Ishikawa (cell line): ENCODE measurements at regions not wholly inside any gene's neighbourhood (a gene's known extent, or its start where the extent isn't known, plus 50 kb on each side); places are given as distances from the start of the nearest gene placed in this dataset.

Experiments
- CEBPB ChIP-seq: IDR thresholded peaks from 2 replicates; pipeline ENCODE4 v1.6.1; 2012
- CREB1 ChIP-seq: IDR thresholded peaks from 2 replicates; pipeline ENCODE4 v1.6.1; 2012; ENCODE audit warnings: low read depth
- EGR1 ChIP-seq: IDR thresholded peaks from 2 replicates; pipeline ENCODE4 v1.6.1; 2012
- EP300 ChIP-seq: IDR thresholded peaks from 2 replicates; pipeline ENCODE4 v1.6.1; 2012; ENCODE audit warnings: borderline replicate concordance
- FOXM1 ChIP-seq: IDR thresholded peaks from 2 replicates; pipeline ENCODE4 v1.6.1; 2012; ENCODE audit warnings: low read depth, borderline replicate concordance
- MAX ChIP-seq: IDR thresholded peaks from 2 replicates; pipeline ENCODE4 v1.6.1; 2012
- NFIC ChIP-seq: IDR thresholded peaks from 2 replicates; pipeline ENCODE4 v1.6.1; 2012
- RAD21 ChIP-seq: IDR thresholded peaks from 2 replicates; pipeline ENCODE4 v1.6.1; 2012; ENCODE audit warnings: low read depth
- REST ChIP-seq: IDR thresholded peaks from 2 replicates; pipeline ENCODE4 v1.6.1; 2012; ENCODE audit warnings: low read depth, mild to moderate bottlenecking
- TAF1 ChIP-seq: IDR thresholded peaks from 2 replicates; pipeline ENCODE4 v1.6.1; 2012; ENCODE audit warnings: low read depth, mild to moderate bottlenecking
- TCF12 ChIP-seq: IDR thresholded peaks from 2 replicates; pipeline ENCODE4 v1.6.1; 2012; ENCODE audit warnings: low read depth
- TEAD4 ChIP-seq: IDR thresholded peaks from 2 replicates; pipeline ENCODE4 v1.6.1; 2012
- USF1 ChIP-seq: IDR thresholded peaks from 2 replicates; pipeline ENCODE4 v1.6.1; 2012
- YY1 ChIP-seq: IDR thresholded peaks from 2 replicates; pipeline ENCODE4 v1.6.1; 2012; ENCODE audit warnings: low read depth
- ZBTB7A ChIP-seq: IDR thresholded peaks from 2 replicates; pipeline ENCODE4 v1.6.1; 2012; ENCODE audit warnings: low read depth

GRCh38 chr10:123459371-123460091 lies 206.6 kb upstream of the GPR26 start:
- TF ChIP-seq USF1 (no peak), CREB1 (no peak), TAF1 (no peak), REST (no peak), YY1 (no peak), TCF12 (no peak), EP300 (no peak), EGR1 (no peak), FOXM1 (no peak), NFIC (no peak), TEAD4 (no peak)

GRCh38 chr10:123462246-123462645 lies 203.9 kb upstream of the GPR26 start:
- no peak for TF ChIP-seq USF1
- no peak for TF ChIP-seq TAF1
- no peak for TF ChIP-seq CREB1
- TF ChIP-seq MAX, result no peak
- TF ChIP-seq FOXM1, result no peak
- no peak for TF ChIP-seq CEBPB
- TF ChIP-seq NFIC, result no peak
- TF ChIP-seq TEAD4, result no peak
- TF ChIP-seq YY1, result no peak

GRCh38 chr10:123462756-123463155 lies 203.4 kb upstream of the GPR26 start:
- TF ChIP-seq USF1 (no peak), CEBPB (no peak), EP300 (no peak), CREB1 (no peak), TCF12 (no peak), MAX (no peak)

GRCh38 chr10:123463181-123463580 lies 203.0 kb upstream of the GPR26 start:
- no peak for TF ChIP-seq NFIC
- no peak for TF ChIP-seq RAD21
- TF ChIP-seq EP300, result no peak
- TF ChIP-seq TEAD4, result no peak
- TF ChIP-seq TCF12, result no peak
- no peak for TF ChIP-seq USF1
- no peak for TF ChIP-seq EGR1
- TF ChIP-seq CEBPB, result no peak
- TF ChIP-seq CREB1, result no peak
- no peak for TF ChIP-seq REST
- no peak for TF ChIP-seq MAX
- no peak for TF ChIP-seq TAF1
- TF ChIP-seq YY1, result no peak
- no peak for TF ChIP-seq FOXM1
- no peak for TF ChIP-seq ZBTB7A

- TF ChIP-seq EP300 (no peak), USF1 (no peak), FOXM1 (no peak), MAX (no peak), TCF12 (no peak), YY1 (no peak), EGR1 (no peak), REST (no peak), CREB1 (no peak)
These were observed 202.5 kb upstream of the GPR26 start for GRCh38 chr10:123463698-123464097.
